IMR-90 (cell line): ENCODE measurements at regions not wholly inside any gene's neighbourhood (a gene's known extent, or its start where the extent isn't known, plus 50 kb on each side); places are given as distances from the start of the nearest gene placed in this dataset.

ENCODE experiments used
- RCOR1 ChIP-seq: IDR thresholded peaks from 2 replicates; pipeline ENCODE4 v1.6.1; 2012; ENCODE audit warnings: mild to moderate bottlenecking, low read length, improper control_type of control experiment; ENCODE audit not compliant: insufficient replicate concordance
- TF ChIP-seq, protein P1 (sequence below): conservative IDR thresholded peaks from 2 replicates; pipeline ENCODE4 v1.5.1; 2012; ENCODE audit warnings: mild to moderate bottlenecking, low read depth, low read length, improper control_type of control experiment

DNA sequence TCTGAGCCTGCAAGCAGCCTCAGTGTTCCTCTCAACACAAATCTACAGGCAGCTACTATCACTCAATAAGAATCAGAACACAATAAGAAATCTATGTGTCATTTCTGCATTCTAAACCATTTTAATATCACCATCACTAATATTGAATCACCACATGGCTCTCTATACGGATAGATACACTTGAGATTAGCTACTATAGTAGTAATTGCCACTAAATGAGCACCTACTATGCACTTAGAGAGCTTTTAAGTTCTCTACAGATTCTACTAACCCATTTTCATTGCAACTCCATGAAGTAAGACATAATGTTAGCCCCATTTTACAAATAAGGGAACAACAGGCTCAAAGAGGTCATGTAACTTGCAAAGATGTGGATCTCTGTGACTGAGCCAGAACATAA, 132.8 kb upstream of the DYNLRB2 start:
- TF ChIP-seq, protein P1, sequence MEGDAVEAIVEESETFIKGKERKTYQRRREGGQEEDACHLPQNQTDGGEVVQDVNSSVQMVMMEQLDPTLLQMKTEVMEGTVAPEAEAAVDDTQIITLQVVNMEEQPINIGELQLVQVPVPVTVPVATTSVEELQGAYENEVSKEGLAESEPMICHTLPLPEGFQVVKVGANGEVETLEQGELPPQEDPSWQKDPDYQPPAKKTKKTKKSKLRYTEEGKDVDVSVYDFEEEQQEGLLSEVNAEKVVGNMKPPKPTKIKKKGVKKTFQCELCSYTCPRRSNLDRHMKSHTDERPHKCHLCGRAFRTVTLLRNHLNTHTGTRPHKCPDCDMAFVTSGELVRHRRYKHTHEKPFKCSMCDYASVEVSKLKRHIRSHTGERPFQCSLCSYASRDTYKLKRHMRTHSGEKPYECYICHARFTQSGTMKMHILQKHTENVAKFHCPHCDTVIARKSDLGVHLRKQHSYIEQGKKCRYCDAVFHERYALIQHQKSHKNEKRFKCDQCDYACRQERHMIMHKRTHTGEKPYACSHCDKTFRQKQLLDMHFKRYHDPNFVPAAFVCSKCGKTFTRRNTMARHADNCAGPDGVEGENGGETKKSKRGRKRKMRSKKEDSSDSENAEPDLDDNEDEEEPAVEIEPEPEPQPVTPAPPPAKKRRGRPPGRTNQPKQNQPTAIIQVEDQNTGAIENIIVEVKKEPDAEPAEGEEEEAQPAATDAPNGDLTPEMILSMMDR = no peak
- no peak for TF ChIP-seq RCOR1
